PC-9 (cell line): ENCODE measurements at regions not wholly inside any gene's neighbourhood (a gene's known extent, or its start where the extent isn't known, plus 50 kb on each side); places are given as distances from the start of the nearest gene placed in this dataset.

Experiments used
- CTCF ChIP-seq: fragments of 200-600 bp; sonication (generic); conservative IDR thresholded peaks from 2 replicates; pipeline ENCODE4 v1.6.1; 2017; ENCODE audit warnings: mixed run types, antibody characterized with exemption, mild to moderate bottlenecking, moderate library complexity
- EZH2 ChIP-seq: fragments of 200-600 bp; sonication (generic); IDR thresholded peaks from 2 replicates; pipeline ENCODE4 v1.8.0; 2017; ENCODE audit warnings: antibody characterized with exemption, low read depth

DNA sequence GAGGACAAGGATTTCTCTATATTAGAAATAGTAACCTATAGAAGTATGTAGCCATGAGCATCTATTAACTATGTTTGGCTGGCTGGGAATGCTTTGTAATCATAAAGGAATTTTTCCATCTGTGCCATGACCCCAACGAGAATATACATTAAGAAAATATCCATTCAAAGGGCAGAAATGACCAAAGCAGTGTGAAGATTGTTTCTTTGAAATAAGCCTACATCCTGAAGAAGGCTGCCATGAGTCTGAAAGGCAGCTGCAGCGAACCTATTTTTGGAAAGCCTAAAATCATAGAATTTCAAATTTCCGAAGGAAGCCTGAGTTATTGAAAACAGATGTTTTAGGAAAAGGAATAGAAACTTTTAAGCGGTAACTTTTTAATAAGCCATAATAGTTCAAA, 244.2 kb upstream of the FOXK1 start:
- TF ChIP-seq CTCF (no peak), EZH2 (no peak)
